ENCODE measurements at regions not wholly inside any gene's neighbourhood (a gene's known extent, or its start where the extent isn't known, plus 50 kb on each side); places are given as distances from the start of the nearest gene placed in this dataset.

DNA sequence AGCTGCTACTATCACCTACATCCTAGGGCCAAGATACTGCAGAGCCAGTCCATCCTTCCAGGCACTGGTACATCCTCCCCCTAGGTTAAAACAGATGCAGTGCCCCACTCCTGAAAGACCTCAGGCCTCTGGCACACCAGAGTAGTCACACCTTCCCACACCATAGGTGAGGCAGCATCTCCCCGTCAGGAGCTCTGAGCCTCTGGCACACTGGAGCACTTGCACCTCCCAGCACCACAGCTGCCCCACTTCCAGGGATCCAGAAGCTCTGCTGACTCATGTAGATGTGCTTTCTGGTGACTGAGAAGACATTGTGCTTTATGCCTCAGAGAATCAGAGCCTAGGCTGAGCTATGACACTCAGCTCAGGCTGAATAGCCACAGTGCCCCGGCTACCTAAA, 138.4 kb upstream of the COL3A1 start:
- ChIA-PET CTCF (no interaction called here), POLR2A (no interaction called here)
- no peaks in the 10 kb centered on the region for H3K36me3 ChIP-seq (replicated peaks in 1 of 2; ENCODE audit: control insufficient read depth in 1 of 2, insufficient read depth in 2 of 2, low read length in 1 of 2)
- H2AFZ ChIP-seq (ENCODE audit: low read depth): no peak overlapping the region
- no peak overlapping the region for H3K4me3 ChIP-seq (ENCODE audit: low read depth in 2 of 2, low read length in 1 of 2)
- no peaks in the 10 kb centered on the region for H3K79me2 ChIP-seq (ENCODE audit: insufficient read depth)
- DNase-seq: no peak
- H3K9me3 ChIP-seq: peaks cover 10% of the 10 kb centered on the region; the same call in 1 of the 2 replicates
- WGBS (ENCODE audit: low lambda C conversion rate): 83% methylated on average over 1 of the region's 2 CpGs
- no peaks in the 10 kb centered on the region for H4K20me1 ChIP-seq (ENCODE audit: insufficient read depth)
- no peaks in the 10 kb centered on the region for H3K9me2 ChIP-seq
- H3F3A ChIP-seq (replicated peaks; ENCODE audit: insufficient read depth): no peaks in the 10 kb centered on the region
- no peaks in the 10 kb centered on the region for H3K27me3 ChIP-seq (ENCODE audit: insufficient read depth)
- no peak overlapping the region for H3K4me2 ChIP-seq
- TF ChIP-seq RAD21 (IDR thresholded peaks at IDR 0.05; ENCODE audit: low read length): no peak
- TF ChIP-seq, protein P1, sequence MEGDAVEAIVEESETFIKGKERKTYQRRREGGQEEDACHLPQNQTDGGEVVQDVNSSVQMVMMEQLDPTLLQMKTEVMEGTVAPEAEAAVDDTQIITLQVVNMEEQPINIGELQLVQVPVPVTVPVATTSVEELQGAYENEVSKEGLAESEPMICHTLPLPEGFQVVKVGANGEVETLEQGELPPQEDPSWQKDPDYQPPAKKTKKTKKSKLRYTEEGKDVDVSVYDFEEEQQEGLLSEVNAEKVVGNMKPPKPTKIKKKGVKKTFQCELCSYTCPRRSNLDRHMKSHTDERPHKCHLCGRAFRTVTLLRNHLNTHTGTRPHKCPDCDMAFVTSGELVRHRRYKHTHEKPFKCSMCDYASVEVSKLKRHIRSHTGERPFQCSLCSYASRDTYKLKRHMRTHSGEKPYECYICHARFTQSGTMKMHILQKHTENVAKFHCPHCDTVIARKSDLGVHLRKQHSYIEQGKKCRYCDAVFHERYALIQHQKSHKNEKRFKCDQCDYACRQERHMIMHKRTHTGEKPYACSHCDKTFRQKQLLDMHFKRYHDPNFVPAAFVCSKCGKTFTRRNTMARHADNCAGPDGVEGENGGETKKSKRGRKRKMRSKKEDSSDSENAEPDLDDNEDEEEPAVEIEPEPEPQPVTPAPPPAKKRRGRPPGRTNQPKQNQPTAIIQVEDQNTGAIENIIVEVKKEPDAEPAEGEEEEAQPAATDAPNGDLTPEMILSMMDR (IDR thresholded peaks at IDR 0.05): no peak
- no peak for TF ChIP-seq TAF1 (IDR thresholded peaks at IDR 0.05; ENCODE audit: borderline replicate concordance, low read depth, low read length)
- TF ChIP-seq, protein P2, sequence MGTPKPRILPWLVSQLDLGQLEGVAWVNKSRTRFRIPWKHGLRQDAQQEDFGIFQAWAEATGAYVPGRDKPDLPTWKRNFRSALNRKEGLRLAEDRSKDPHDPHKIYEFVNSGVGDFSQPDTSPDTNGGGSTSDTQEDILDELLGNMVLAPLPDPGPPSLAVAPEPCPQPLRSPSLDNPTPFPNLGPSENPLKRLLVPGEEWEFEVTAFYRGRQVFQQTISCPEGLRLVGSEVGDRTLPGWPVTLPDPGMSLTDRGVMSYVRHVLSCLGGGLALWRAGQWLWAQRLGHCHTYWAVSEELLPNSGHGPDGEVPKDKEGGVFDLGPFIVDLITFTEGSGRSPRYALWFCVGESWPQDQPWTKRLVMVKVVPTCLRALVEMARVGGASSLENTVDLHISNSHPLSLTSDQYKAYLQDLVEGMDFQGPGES (IDR thresholded peaks at IDR 0.05; ENCODE audit: low read depth, low read length): no peak
- no peak for TF ChIP-seq EZH2phosphoT487 (IDR thresholded peaks at IDR 0.05; ENCODE audit: borderline replicate concordance, low read depth)
- no peak for TF ChIP-seq GABPA (IDR thresholded peaks at IDR 0.05; ENCODE audit: low read depth)
- TF ChIP-seq GATA2 (CRISPR knock-in tag; IDR thresholded peaks at IDR 0.05): no peak
- no peak for TF ChIP-seq FOXM1 (IDR thresholded peaks at IDR 0.05; ENCODE audit: low read depth)
- H3K9ac ChIP-seq: no peak overlapping the region
- no peaks in the 10 kb centered on the region; a peak in 1 of 4 replicates for H3K4me1 ChIP-seq (ENCODE audit: control insufficient read depth in 1 of 2, insufficient read depth in 2 of 2, low read depth in 1 of 2, low read length in 1 of 2)
- H3K27ac ChIP-seq (ENCODE audit: low read depth in 2 of 2, low read length in 1 of 2): no peak overlapping the region

DNA sequence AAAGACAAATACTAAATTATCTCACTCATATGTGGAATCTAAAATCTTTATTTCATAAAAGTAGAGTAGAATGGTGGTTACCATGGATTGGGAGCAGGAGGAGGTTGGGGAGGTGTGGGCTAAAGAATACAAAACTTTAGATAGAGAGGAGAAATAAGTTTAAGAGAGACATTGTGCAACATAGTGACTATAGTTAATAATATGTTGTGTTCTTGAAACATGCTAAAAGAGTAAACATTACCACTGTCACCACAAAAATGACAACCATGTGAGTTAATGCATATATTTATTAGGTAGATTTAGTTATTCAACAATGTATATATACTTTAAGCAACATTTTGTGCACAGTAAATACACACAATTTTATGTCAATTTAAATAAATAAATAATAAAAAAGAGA, 128.5 kb upstream of the COL3A1 start:
- Histone ChIP-seq H3K36me3 (replicated peaks in 1 of 2; ENCODE audit: control insufficient read depth in 1 of 2, insufficient read depth in 2 of 2, low read length in 1 of 2) (no peaks in the 10 kb centered on the region), H4K20me1 (ENCODE audit: insufficient read depth) (no peaks in the 10 kb centered on the region), H3K27me3 (ENCODE audit: insufficient read depth) (no peaks in the 10 kb centered on the region), H3K4me2 (no peak overlapping the region), H2AFZ (ENCODE audit: low read depth) (no peak overlapping the region), H3K4me3 (ENCODE audit: low read depth in 2 of 2, low read length in 1 of 2) (no peak overlapping the region), H3F3A (replicated peaks; ENCODE audit: insufficient read depth) (no peaks in the 10 kb centered on the region), H3K9me3 (peaks cover 9% of the 10 kb centered on the region), H3K4me1 (ENCODE audit: control insufficient read depth in 1 of 2, insufficient read depth in 2 of 2, low read depth in 1 of 2, low read length in 1 of 2) (peaks cover 0 to 11% of the 10 kb centered on the region in 2 experiments; a peak in 1 of 4 replicates), H3K9ac (no peak overlapping the region), H3K9me2 (no peaks in the 10 kb centered on the region), H3K79me2 (ENCODE audit: insufficient read depth) (no peaks in the 10 kb centered on the region), H3K27ac (ENCODE audit: low read depth in 2 of 2, low read length in 1 of 2) (no peak overlapping the region)
- DNase-seq: no peak
- POLR2A ChIA-PET: no interaction called here
- TF ChIP-seq SMC3 (IDR thresholded peaks at IDR 0.05; ENCODE audit: low read depth, low read length): no peak
- TF ChIP-seq, protein P3, sequence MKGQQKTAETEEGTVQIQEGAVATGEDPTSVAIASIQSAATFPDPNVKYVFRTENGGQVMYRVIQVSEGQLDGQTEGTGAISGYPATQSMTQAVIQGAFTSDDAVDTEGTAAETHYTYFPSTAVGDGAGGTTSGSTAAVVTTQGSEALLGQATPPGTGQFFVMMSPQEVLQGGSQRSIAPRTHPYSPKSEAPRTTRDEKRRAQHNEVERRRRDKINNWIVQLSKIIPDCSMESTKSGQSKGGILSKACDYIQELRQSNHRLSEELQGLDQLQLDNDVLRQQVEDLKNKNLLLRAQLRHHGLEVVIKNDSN (IDR thresholded peaks at IDR 0.05; ENCODE audit: borderline replicate concordance, low read depth): no peak
- CTCF ChIA-PET: no interaction called here

Measured in SK-N-SH (cell line).